ENCODE measurements at regions not wholly inside any gene's neighbourhood (a gene's known extent, or its start where the extent isn't known, plus 50 kb on each side); places are given as distances from the start of the nearest gene placed in this dataset.
"Not testable (repeated sequence)": the region's sequence is repeated elsewhere in the genome, so short reads cannot be mapped to it uniquely, and the experiment has no call there.

- H3K9me3 ChIP-seq: no peaks in the 10 kb centered on the region
- H3K36me3 ChIP-seq (ENCODE audit: low read depth, missing control alignments): no peaks in the 10 kb centered on the region
- DNase-seq: no peak
- intact Hi-C loops (cut with DNase I; ENCODE audit: low total_unique reads): no loop called here
- TF ChIP-seq POLR2A (IDR thresholded peaks at IDR 0.05) (no peak), CTCF (IDR thresholded peaks at IDR 0.05) (no peak)
- WGBS, 2 donors: 81 to 85% methylated on average over 2 of the region's 2 CpGs
- H3K4me1 ChIP-seq: no peaks in the 10 kb centered on the region
- H3K27me3 ChIP-seq: no peaks in the 10 kb centered on the region
- no peak overlapping the region for H3K4me3 ChIP-seq
- H3K27ac ChIP-seq: no peak overlapping the region
Measured at GRCh38 chr5:86482008-86482407, 135.7 kb upstream of the COX7C start.

DNA sequence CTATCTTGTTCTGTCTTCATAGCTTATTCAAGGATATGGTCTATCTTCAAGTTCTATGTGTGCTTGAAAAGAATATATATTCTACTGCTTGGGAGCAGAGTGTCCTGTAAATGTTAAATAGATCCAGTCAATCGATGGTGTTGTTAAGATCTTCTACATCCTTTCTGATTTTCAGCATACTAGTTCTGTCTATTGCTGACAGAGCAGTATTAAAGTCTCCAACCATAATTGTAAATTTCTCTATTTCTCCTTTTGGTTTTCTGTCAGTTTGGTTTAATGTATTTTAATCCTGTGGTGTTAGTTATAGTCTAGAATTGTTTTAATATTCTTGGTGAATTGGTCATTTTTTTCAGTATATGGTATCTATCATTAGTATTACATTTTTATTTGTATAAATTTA lies 124.0 kb upstream of the COX7C start:
- H3K4me1 ChIP-seq: no peaks in the 10 kb centered on the region
- no peaks in the 10 kb centered on the region for H3K36me3 ChIP-seq (ENCODE audit: low read depth, missing control alignments)
- DNase-seq: no peak
- 71 to 81% methylated on average over 1 of the region's 1 CpG for WGBS, 2 donors
- H3K27me3 ChIP-seq: no peaks in the 10 kb centered on the region
- H3K27ac ChIP-seq: no peak overlapping the region
- no peak for TF ChIP-seq POLR2A (IDR thresholded peaks at IDR 0.05)
- TF ChIP-seq CTCF (IDR thresholded peaks at IDR 0.05): no peak
- intact Hi-C loops (cut with DNase I; ENCODE audit: low total_unique reads): no loop called here
- H3K9me3 ChIP-seq: no peaks in the 10 kb centered on the region
- no peak overlapping the region for H3K4me3 ChIP-seq

GRCh38 chr5:86500947-86501346 lies 116.8 kb upstream of the COX7C start:
- Histone ChIP-seq H3K27ac (no peak overlapping the region), H3K27me3 (no peaks in the 10 kb centered on the region), H3K4me3 (no peak overlapping the region), H3K9me3 (no peaks in the 10 kb centered on the region), H3K4me1 (no peaks in the 10 kb centered on the region), H3K36me3 (ENCODE audit: low read depth, missing control alignments) (no peaks in the 10 kb centered on the region)
- intact Hi-C loops (cut with DNase I; ENCODE audit: low total_unique reads): no loop called here
- 50 to 52% methylated on average over 1 of the region's 1 CpG for WGBS, 2 donors
- no peak for DNase-seq
- TF ChIP-seq POLR2A (IDR thresholded peaks at IDR 0.05) (no peak), CTCF (IDR thresholded peaks at IDR 0.05) (no peak)

DNA sequence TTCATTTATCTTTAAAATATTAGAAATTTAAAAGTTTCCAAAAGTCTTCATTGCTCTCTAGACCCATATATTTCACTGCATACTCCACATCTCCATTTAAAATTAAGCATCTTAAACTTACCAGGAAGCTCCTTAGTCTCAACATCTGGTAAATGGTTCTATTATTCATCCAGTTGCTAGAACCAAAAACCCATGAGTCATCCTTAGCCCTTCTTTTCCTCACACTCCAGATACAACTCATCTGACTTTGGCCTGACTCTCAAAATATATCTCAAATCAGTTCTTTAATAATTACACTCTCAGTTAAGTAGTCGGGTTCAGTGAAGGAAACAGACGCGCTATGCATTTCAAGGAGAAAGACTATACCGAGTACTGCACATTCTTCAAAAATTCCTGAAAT lies 110.2 kb upstream of the COX7C start:
- H3K4me1 ChIP-seq: no peaks in the 10 kb centered on the region
- H3K36me3 ChIP-seq (ENCODE audit: low read depth, missing control alignments): no peaks in the 10 kb centered on the region
- no peaks in the 10 kb centered on the region for H3K9me3 ChIP-seq
- intact Hi-C loops (cut with DNase I; ENCODE audit: low total_unique reads): no loop called here
- TF ChIP-seq POLR2A (IDR thresholded peaks at IDR 0.05) (no peak), CTCF (IDR thresholded peaks at IDR 0.05) (no peak)
- 85 to 96% methylated on average over 4 of the region's 4 CpGs for WGBS, 2 donors
- no peak overlapping the region for H3K27ac ChIP-seq
- H3K4me3 ChIP-seq: no peak overlapping the region
- no peaks in the 10 kb centered on the region for H3K27me3 ChIP-seq
- DNase-seq: no peak

GRCh38 chr5:86510330-86510915 lies 107.3 kb upstream of the COX7C start:
- H3K9me3 ChIP-seq; H3K36me3 ChIP-seq (ENCODE audit: low read depth, missing control alignments); H3K27ac ChIP-seq; intact Hi-C loops (cut with DNase I; ENCODE audit: low total_unique reads); H3K4me3 ChIP-seq; H3K27me3 ChIP-seq; H3K4me1 ChIP-seq; DNase-seq: not testable (repeated sequence)
- 87 to 94% methylated on average over 12 to 13 of the region's 21 CpGs for WGBS, 2 donors
